Upper lobe of left lung (tissue), 4 donors: ENCODE measurements at regions not wholly inside any gene's neighbourhood (a gene's known extent, or its start where the extent isn't known, plus 50 kb on each side); places are given as distances from the start of the nearest gene placed in this dataset.

ENCODE experiments used
- EP300 ChIP-seq, 4 donors: sonication (generic); formaldehyde crosslinking; IDR thresholded peaks; one replicate each; pipeline ENCODE4 v1.5.1; 2017; ENCODE audit warnings: antibody characterized with exemption in 4 of 4, control low read depth in 2 of 4
- POLR2A ChIP-seq, 4 donors: fragments of 450-650 bp; IDR thresholded peaks; one replicate each; pipeline ENCODE4 v1.5.1; 2016 to 2017; ENCODE audit warnings: antibody characterized with exemption in 4 of 4, mild to moderate bottlenecking in 2 of 4
- POLR2AphosphoS5 ChIP-seq, 2 donors: sonication (generic); formaldehyde crosslinking; IDR thresholded peaks; one replicate each; pipeline ENCODE4 v1.5.1; 2017; ENCODE audit warnings: antibody characterized with exemption in 2 of 2
- TF ChIP-seq, protein P1 (sequence below), 6 experiments: fragments of 450-650 bp in 4 of 6; fragments of 200-600 bp in 2 of 6; sonication (generic) in 2 of 6; IDR thresholded peaks; one replicate each; pipeline ENCODE4 v1.5.1; 2016 to 2019; ENCODE audit warnings: antibody characterized with exemption in 6 of 6

- TF ChIP-seq, protein P1, sequence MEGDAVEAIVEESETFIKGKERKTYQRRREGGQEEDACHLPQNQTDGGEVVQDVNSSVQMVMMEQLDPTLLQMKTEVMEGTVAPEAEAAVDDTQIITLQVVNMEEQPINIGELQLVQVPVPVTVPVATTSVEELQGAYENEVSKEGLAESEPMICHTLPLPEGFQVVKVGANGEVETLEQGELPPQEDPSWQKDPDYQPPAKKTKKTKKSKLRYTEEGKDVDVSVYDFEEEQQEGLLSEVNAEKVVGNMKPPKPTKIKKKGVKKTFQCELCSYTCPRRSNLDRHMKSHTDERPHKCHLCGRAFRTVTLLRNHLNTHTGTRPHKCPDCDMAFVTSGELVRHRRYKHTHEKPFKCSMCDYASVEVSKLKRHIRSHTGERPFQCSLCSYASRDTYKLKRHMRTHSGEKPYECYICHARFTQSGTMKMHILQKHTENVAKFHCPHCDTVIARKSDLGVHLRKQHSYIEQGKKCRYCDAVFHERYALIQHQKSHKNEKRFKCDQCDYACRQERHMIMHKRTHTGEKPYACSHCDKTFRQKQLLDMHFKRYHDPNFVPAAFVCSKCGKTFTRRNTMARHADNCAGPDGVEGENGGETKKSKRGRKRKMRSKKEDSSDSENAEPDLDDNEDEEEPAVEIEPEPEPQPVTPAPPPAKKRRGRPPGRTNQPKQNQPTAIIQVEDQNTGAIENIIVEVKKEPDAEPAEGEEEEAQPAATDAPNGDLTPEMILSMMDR (IDR thresholded peaks at IDR 0.05) = no peak
- TF ChIP-seq POLR2AphosphoS5 (IDR thresholded peaks at IDR 0.05) (no peak), POLR2A (IDR thresholded peaks at IDR 0.05) (no peak), EP300 (IDR thresholded peaks at IDR 0.05) (no peak)
These were observed 345.8 kb downstream of the SOX9 start for GRCh38 chr17:72466606-72467005.
